OCI-LY7 (cell line): ENCODE measurements at regions not wholly inside any gene's neighbourhood (a gene's known extent, or its start where the extent isn't known, plus 50 kb on each side); places are given as distances from the start of the nearest gene placed in this dataset.

ENCODE experiments used
- BruUV-seq: library from RNA; stranded (reverse); fragments of 400-500 nt; replicated peaks from 2 replicates; lab custom pipeline; 2021; lab: Mats Ljungman, UMichigan
- CTCF ChIA-PET: fragments of 300-600 bp; sonication (Branson Sonifier 250); formaldehyde crosslinking; loops from one replicate; lab custom pipeline; 2022; ENCODE audit warnings: antibody characterized with exemption; ENCODE audit not compliant: unreplicated experiment; lab: Charles Lee
- POLR2A ChIA-PET: fragments of 300-600 bp; sonication (Branson Sonifier 250); formaldehyde crosslinking; loops from one replicate; lab custom pipeline; 2022; ENCODE audit warnings: antibody characterized with exemption; lab: Charles Lee
- DNase-seq: peaks from one replicate; pipeline ENCODE4 v3.0.0-alpha.2; 2015; ENCODE audit warnings: low spot score
- H2AFZ ChIP-seq: fragments of 200-600 bp; sonication (generic), shearing (Covaris generic); 2 replicates; pipeline ENCODE4 v1.6.1; 2014; ENCODE audit warnings: mild to moderate bottlenecking, antibody characterized with exemption, low read length, moderate library complexity
- H3K27ac ChIP-seq: fragments of 200-600 bp; sonication (generic); 2 replicates; pipeline ENCODE4 v1.5.1; 2014; ENCODE audit warnings: mixed run types, low read depth, mild to moderate bottlenecking, moderate library complexity, low read length, inconsistent platforms; ENCODE audit not compliant: poor library complexity, severe bottlenecking
- H3K36me3 ChIP-seq: fragments of 200-600 bp; sonication (generic); 2 replicates; pipeline ENCODE4 v1.6.1; 2014; ENCODE audit warnings: mild to moderate bottlenecking, antibody characterized with exemption, low read length, moderate library complexity, mixed read lengths; ENCODE audit not compliant: insufficient read depth
- H3K4me1 ChIP-seq: fragments of 200-600 bp; sonication (generic); 2 replicates; pipeline ENCODE4 v1.5.1; 2014; ENCODE audit warnings: mild to moderate bottlenecking, low read length; ENCODE audit not compliant: insufficient read depth, poor library complexity, severe bottlenecking
- H3K4me2 ChIP-seq: fragments of 200-600 bp; sonication (generic); 2 replicates; pipeline ENCODE4 v1.6.1; 2014; ENCODE audit warnings: mild to moderate bottlenecking, low read length
- H3K4me3 ChIP-seq: fragments of 200-600 bp; sonication (generic); 2 replicates; pipeline ENCODE4 v1.5.1; 2014; ENCODE audit warnings: mild to moderate bottlenecking, low read depth, low read length; ENCODE audit not compliant: poor library complexity, severe bottlenecking
- H3K79me2 ChIP-seq: fragments of 200-600 bp; sonication (generic); 2 replicates; pipeline ENCODE4 v1.6.1; 2016; ENCODE audit warnings: low read depth, mild to moderate bottlenecking, low read length, moderate library complexity, mixed read lengths; ENCODE audit not compliant: insufficient read depth
- H3K9me2 ChIP-seq: fragments of 200-600 bp; sonication (generic); 2 replicates; pipeline ENCODE4 v1.6.1; 2016; ENCODE audit warnings: mild to moderate bottlenecking, low read length, mixed read lengths; ENCODE audit not compliant: insufficient read depth
- H3K9me3 ChIP-seq: fragments of 200-600 bp; sonication (generic); 2 replicates; pipeline ENCODE4 v1.6.1; 2014; ENCODE audit warnings: mild to moderate bottlenecking, mixed run types, low read length, mixed read lengths
- H4K20me1 ChIP-seq: fragments of 200-600 bp; sonication (generic); 2 replicates; pipeline ENCODE4 v1.6.1; 2014; ENCODE audit warnings: mild to moderate bottlenecking, antibody characterized with exemption, low read length, moderate library complexity, mixed read lengths; ENCODE audit not compliant: insufficient read depth
- CTCF ChIP-seq: fragments of 200-600 bp; sonication (generic); conservative IDR thresholded peaks from 2 replicates; pipeline ENCODE4 v1.5.1; 2014; ENCODE audit warnings: mild to moderate bottlenecking, antibody characterized with exemption, low read length, moderate library complexity, mixed read lengths
- EZH2phosphoT487 ChIP-seq: fragments of 200-600 bp; sonication (generic); IDR thresholded peaks from 2 replicates; pipeline ENCODE4 v1.6.1; 2018; ENCODE audit warnings: low read depth, borderline replicate concordance, mild to moderate bottlenecking, mixed run types, antibody characterized with exemption, low read length, moderate library complexity, mixed read lengths
- intact Hi-C: fragments of 100-400 bp; cut with micrococcal nuclease; formaldehyde crosslinking; loops from one replicate; pipeline ENCODE4 v1.10.0; 2022; ENCODE audit not compliant: unreplicated experiment

GRCh38 chr5:3266861-3267260, 328.8 kb upstream of the IRX1 start:
- no peak for TF ChIP-seq EZH2phosphoT487
- no peak for TF ChIP-seq CTCF
- BruUV-seq, result no TSS peak
- Histone ChIP-seq H3K27ac (no peak overlapping the region), H3K4me3 (no peak overlapping the region), H3K79me2 (no peaks in the 10 kb centered on the region), H3K9me2 (no peaks in the 10 kb centered on the region), H3K4me2 (no peak overlapping the region), H3K36me3 (no peaks in the 10 kb centered on the region), H4K20me1 (no peaks in the 10 kb centered on the region), H3K9me3 (no peaks in the 10 kb centered on the region), H3K4me1 (no peaks in the 10 kb centered on the region), H2AFZ (no peak overlapping the region)
- no peak for DNase-seq
- intact Hi-C loops, result no loop called here
- ChIA-PET CTCF (no interaction called here), POLR2A (no interaction called here)

- BruUV-seq, result no TSS peak
- H3K4me2 ChIP-seq, result no peak overlapping the region
- no peak for DNase-seq
- no peak overlapping the region for H3K27ac ChIP-seq
- H3K9me3 ChIP-seq, result no peaks in the 10 kb centered on the region
- ChIA-PET POLR2A (no interaction called here), CTCF (no interaction called here)
- H3K4me1 ChIP-seq, result no peaks in the 10 kb centered on the region
- H3K4me3 ChIP-seq, result no peak overlapping the region
- H2AFZ ChIP-seq, result no peak overlapping the region
- H3K36me3 ChIP-seq, result no peaks in the 10 kb centered on the region
- intact Hi-C loops, result no loop called here
- no peaks in the 10 kb centered on the region for H3K9me2 ChIP-seq
- H3K79me2 ChIP-seq, result no peaks in the 10 kb centered on the region
- TF ChIP-seq CTCF, result no peak
- no peak for TF ChIP-seq EZH2phosphoT487
- no peaks in the 10 kb centered on the region for H4K20me1 ChIP-seq
These were observed 329.7 kb upstream of the IRX1 start for GRCh38 chr5:3265936-3266335.

- intact Hi-C loops, result no loop called here
- Histone ChIP-seq H3K27ac (no peak overlapping the region), H4K20me1 (no peaks in the 10 kb centered on the region), H3K79me2 (no peaks in the 10 kb centered on the region), H3K4me3 (no peak overlapping the region), H3K4me2 (no peak overlapping the region), H3K36me3 (no peaks in the 10 kb centered on the region), H3K9me3 (no peaks in the 10 kb centered on the region), H3K4me1 (no peaks in the 10 kb centered on the region), H2AFZ (no peak overlapping the region), H3K9me2 (no peaks in the 10 kb centered on the region)
- DNase-seq, result no peak
- POLR2A ChIA-PET, result interaction anchor here (0.6 kb wide), 1 partner anchor 13 kb away, joined by 4 read pairs; no protein-coding TSS in a partner anchor
- no TSS peak for BruUV-seq
- TF ChIP-seq CTCF, result no peak
- CTCF ChIA-PET, result no interaction called here
These were observed 330.3 kb upstream of the IRX1 start for GRCh38 chr5:3265131-3265885.
